Activated CD4-positive, CD25-positive, alpha-beta regulatory T cell treated with anti-CD3 and anti-CD28 coated beads, Interleukin-2, amount 50 U/mL, for 16 hours (primary cell): ENCODE measurements at regions not wholly inside any gene's neighbourhood (a gene's known extent, or its start where the extent isn't known, plus 50 kb on each side); places are given as distances from the start of the nearest gene placed in this dataset.

Experiments used
- DNase-seq: peaks from one replicate; pipeline ENCODE4 v3.0.0-alpha.2; 2020; ENCODE audit warnings: low read depth, low spot score

- no peak for DNase-seq
These were observed 160.3 kb downstream of the PTEN start for GRCh38 chr10:88023676-88024075.

GRCh38 chr10:88026031-88026430, 162.6 kb downstream of the PTEN start:
- no peak for DNase-seq

GRCh38 chr10:88027570-88027969, 164.1 kb downstream of the PTEN start:
- no peak for DNase-seq

GRCh38 chr10:88028072-88028471, 164.6 kb downstream of the PTEN start:
- DNase-seq, result no peak

GRCh38 chr10:88028654-88029053, 165.2 kb downstream of the PTEN start:
- no peak for DNase-seq

- no peak for DNase-seq
These were observed 169.1 kb downstream of the PTEN start for GRCh38 chr10:88032566-88032965.

GRCh38 chr10:88033385-88033784, 170.0 kb downstream of the PTEN start:
- DNase-seq, result no peak

GRCh38 chr10:88033793-88034192, 170.4 kb downstream of the PTEN start:
- DNase-seq, result no peak

GRCh38 chr10:88036126-88036525, 172.7 kb downstream of the PTEN start:
- DNase-seq, result no peak

GRCh38 chr10:88037623-88038022, 174.2 kb downstream of the PTEN start:
- no peak for DNase-seq

- DNase-seq, result no peak
These were observed 174.8 kb downstream of the PTEN start for GRCh38 chr10:88038268-88038667.

GRCh38 chr10:88039496-88040200, 176.2 kb downstream of the PTEN start:
- no peak for DNase-seq

- DNase-seq, result no peak
These were observed 178.1 kb downstream of the PTEN start for GRCh38 chr10:88041243-88042159.

- DNase-seq, result no peak
These were observed 179.0 kb downstream of the PTEN start for GRCh38 chr10:88042160-88043100.

GRCh38 chr10:88045096-88045495, 181.7 kb downstream of the PTEN start:
- no peak for DNase-seq

GRCh38 chr10:88045656-88046415, 182.4 kb downstream of the PTEN start:
- no peak for DNase-seq

- no peak for DNase-seq
These were observed 184.2 kb downstream of the PTEN start for GRCh38 chr10:88047579-88047978.

GRCh38 chr10:88048312-88048711, 184.9 kb downstream of the PTEN start:
- DNase-seq, result no peak

- no peak for DNase-seq
These were observed 185.8 kb downstream of the PTEN start for GRCh38 chr10:88049204-88049603.

- no peak for DNase-seq
These were observed 194.3 kb downstream of the PTEN start for GRCh38 chr10:88057720-88058119.

- DNase-seq, result no peak
These were observed 195.3 kb downstream of the PTEN start for GRCh38 chr10:88058750-88059149.
